HG03139 (cell line): ENCODE measurements at regions not wholly inside any gene's neighbourhood (a gene's known extent, or its start where the extent isn't known, plus 50 kb on each side); places are given as distances from the start of the nearest gene placed in this dataset.

Experiments
- ATAC-seq: cut with Tn5 transposase; IDR thresholded peaks from one replicate; pipeline ENCODE4 v1.9.1; 2021; ENCODE audit not compliant: unreplicated experiment

GRCh38 chr2:147482916-147483669, 361.7 kb upstream of the ACVR2A start:
- no peak for ATAC-seq

- no peak for ATAC-seq
Observed at GRCh38 chr2:147482111-147482895, 362.5 kb upstream of the ACVR2A start.

- no peak for ATAC-seq
Observed at GRCh38 chr2:147479358-147479757, 365.5 kb upstream of the ACVR2A start.

- no peak for ATAC-seq
Observed at GRCh38 chr2:147473075-147473474, 371.8 kb upstream of the ACVR2A start.

- no peak for ATAC-seq
Observed at GRCh38 chr2:147471126-147471525, 373.7 kb upstream of the ACVR2A start.

GRCh38 chr2:147469471-147469870, 375.4 kb upstream of the ACVR2A start:
- no peak for ATAC-seq

GRCh38 chr2:147468963-147469362, 375.9 kb upstream of the ACVR2A start:
- ATAC-seq = no peak

GRCh38 chr2:147468349-147468748, 376.5 kb upstream of the ACVR2A start:
- ATAC-seq = no peak

- ATAC-seq = no peak
Observed at GRCh38 chr2:147467441-147467840, 377.4 kb upstream of the ACVR2A start.

- ATAC-seq = no peak
Observed at GRCh38 chr2:147464737-147465357, 380.0 kb upstream of the ACVR2A start.

GRCh38 chr2:147463881-147464520, 380.8 kb upstream of the ACVR2A start:
- peak; percentile 90 for ATAC-seq

GRCh38 chr2:147460155-147460554, 384.7 kb upstream of the ACVR2A start:
- no peak for ATAC-seq

GRCh38 chr2:147456779-147457178, 388.1 kb upstream of the ACVR2A start:
- ATAC-seq = no peak

GRCh38 chr2:147451902-147452515, 392.8 kb upstream of the ACVR2A start:
- ATAC-seq = no peak

- no peak for ATAC-seq
Observed at GRCh38 chr2:147450661-147451510, 393.9 kb upstream of the ACVR2A start.

GRCh38 chr2:147449323-147449991, 395.4 kb upstream of the ACVR2A start:
- no peak for ATAC-seq

- ATAC-seq = no peak
Observed at GRCh38 chr2:147442816-147443215, 402.0 kb upstream of the ACVR2A start.

GRCh38 chr2:147441182-147441581, 403.6 kb upstream of the ACVR2A start:
- ATAC-seq = no peak

- no peak for ATAC-seq
Observed at GRCh38 chr2:147440734-147441133, 404.1 kb upstream of the ACVR2A start.

- ATAC-seq = no peak
Observed at GRCh38 chr2:147439986-147440385, 404.8 kb upstream of the ACVR2A start.
